ENCODE measurements at regions not wholly inside any gene's neighbourhood (a gene's known extent, or its start where the extent isn't known, plus 50 kb on each side); places are given as distances from the start of the nearest gene placed in this dataset.

- in situ Hi-C loops (cut with HindIII; ENCODE audit: low sequenced_read_pairs): no loop called here
- no peak for DNase-seq (ENCODE audit: low read depth, low spot score)
- TF ChIP-seq CTCF (IDR thresholded peaks at IDR 0.05; ENCODE audit: low read depth, low read length): no peak
- no peak overlapping the region for H3K4me3 ChIP-seq (ENCODE audit: low read depth, low read length)
Measured at GRCh38 chr16:64181271-64181925, 940.5 kb downstream of the CDH11 start.

GRCh38 chr16:64180136-64180900 is 941.5 kb downstream of the CDH11 start:
- in situ Hi-C loops (cut with HindIII; ENCODE audit: low sequenced_read_pairs): no loop called here
- TF ChIP-seq CTCF (IDR thresholded peaks at IDR 0.05; ENCODE audit: low read depth, low read length): no peak
- DNase-seq (ENCODE audit: low read depth, low spot score): no peak
- no peak overlapping the region for H3K4me3 ChIP-seq (ENCODE audit: low read depth, low read length)

GRCh38 chr16:64174327-64174726 is 947.5 kb downstream of the CDH11 start:
- peak; percentile 12 for DNase-seq (ENCODE audit: low read depth, low spot score)
- TF ChIP-seq CTCF (IDR thresholded peaks at IDR 0.05; ENCODE audit: low read depth, low read length): no peak
- H3K4me3 ChIP-seq (ENCODE audit: low read depth, low read length): no peak overlapping the region
- in situ Hi-C loops (cut with HindIII; ENCODE audit: low sequenced_read_pairs): no loop called here

- in situ Hi-C loops (cut with HindIII; ENCODE audit: low sequenced_read_pairs): no loop called here
- DNase-seq (ENCODE audit: low read depth, low spot score): no peak
- H3K4me3 ChIP-seq (ENCODE audit: low read depth, low read length): no peak overlapping the region
- no peak for TF ChIP-seq CTCF (IDR thresholded peaks at IDR 0.05; ENCODE audit: low read depth, low read length)
Measured at GRCh38 chr16:64172652-64173051, 949.2 kb downstream of the CDH11 start.

- TF ChIP-seq CTCF (IDR thresholded peaks at IDR 0.05; ENCODE audit: low read depth, low read length): no peak
- DNase-seq (ENCODE audit: low read depth, low spot score): no peak
- H3K4me3 ChIP-seq (ENCODE audit: low read depth, low read length): no peak overlapping the region
- in situ Hi-C loops (cut with HindIII; ENCODE audit: low sequenced_read_pairs): no loop called here
Measured at GRCh38 chr16:64172226-64172625, 949.6 kb downstream of the CDH11 start.

GRCh38 chr16:64171632-64172031 is 950.2 kb downstream of the CDH11 start:
- in situ Hi-C loops (cut with HindIII; ENCODE audit: low sequenced_read_pairs): no loop called here

More at GRCh38 chr16:64171632-64172031, 950.2 kb downstream of the CDH11 start:
- no peak for DNase-seq (ENCODE audit: low read depth, low spot score)
- no peak overlapping the region for H3K4me3 ChIP-seq (ENCODE audit: low read depth, low read length)
- no peak for TF ChIP-seq CTCF (IDR thresholded peaks at IDR 0.05; ENCODE audit: low read depth, low read length)
